GM10266 (cell line): ENCODE measurements at regions not wholly inside any gene's neighbourhood (a gene's known extent, or its start where the extent isn't known, plus 50 kb on each side); places are given as distances from the start of the nearest gene placed in this dataset.

ENCODE experiments used
- DNase-seq: peaks from one replicate; pipeline ENCODE4 v3.0.0; 2012; ENCODE audit errors: extremely low spot score
- CTCF ChIP-seq: IDR thresholded peaks from 2 replicates; pipeline ENCODE4 v1.5.1; 2012; ENCODE audit warnings: mild to moderate bottlenecking, low read depth; ENCODE audit not compliant: control insufficient read depth, insufficient read depth; ENCODE audit errors: missing control alignments

GRCh38 chr7:68438811-68439210 is 1159.5 kb upstream of the AUTS2 start:
- TF ChIP-seq CTCF = no peak
- no peak for DNase-seq

- DNase-seq = no peak
- no peak for TF ChIP-seq CTCF
Observed at GRCh38 chr7:68439897-68440296, 1158.4 kb upstream of the AUTS2 start.

GRCh38 chr7:68440866-68441265 is 1157.4 kb upstream of the AUTS2 start:
- no peak for DNase-seq
- no peak for TF ChIP-seq CTCF

- DNase-seq = no peak
- no peak for TF ChIP-seq CTCF
Observed at GRCh38 chr7:68441645-68442044, 1156.6 kb upstream of the AUTS2 start.

GRCh38 chr7:68442931-68443631 is 1155.2 kb upstream of the AUTS2 start:
- DNase-seq = no peak
- no peak for TF ChIP-seq CTCF

- no peak for TF ChIP-seq CTCF
Observed at GRCh38 chr7:68444042-68444441, 1154.2 kb upstream of the AUTS2 start.

GRCh38 chr7:68444956-68445355 is 1153.3 kb upstream of the AUTS2 start:
- no peak for DNase-seq
- TF ChIP-seq CTCF = no peak

More at GRCh38 chr7:68444042-68444441, 1154.2 kb upstream of the AUTS2 start:
- no peak for DNase-seq
